Activated CD8-positive, alpha-beta T cell treated with anti-CD3 and anti-CD28 coated beads for 36 hours (primary cell): ENCODE measurements at regions not wholly inside any gene's neighbourhood (a gene's known extent, or its start where the extent isn't known, plus 50 kb on each side); places are given as distances from the start of the nearest gene placed in this dataset.

ENCODE experiments used
- ATAC-seq: fragments of 200-7000 bp; cut with Tn5 transposase; one replicate; pipeline ENCODE4 v1.10.0; 2021; ENCODE audit warnings: mild to moderate bottlenecking, moderate library complexity
- CTCF ChIA-PET: fragments of 350-600 bp; sonication (Branson Sonifier 250); formaldehyde crosslinking; loops from one replicate; lab custom pipeline; 2021; ENCODE audit warnings: antibody characterized with exemption; lab: Charles Lee
- POLR2A ChIA-PET: fragments of 350-600 bp; sonication (Branson Sonifier 250); formaldehyde crosslinking; loops from one replicate; lab custom pipeline; 2021; ENCODE audit warnings: antibody characterized with exemption; lab: Charles Lee
- DNase-seq: peaks from one replicate; pipeline ENCODE4 v3.0.0-alpha.2; 2020
- H3K27ac Mint-ChIP-seq: one replicate; pipeline ENCODE4 v1.8.0; 2021; ENCODE audit warnings: mild to moderate bottlenecking, mixed read lengths
- H3K27me3 Mint-ChIP-seq: one replicate; pipeline ENCODE4 v1.8.0; 2021; ENCODE audit warnings: mixed read lengths
- H3K36me3 Mint-ChIP-seq: one replicate; pipeline ENCODE4 v1.8.0; 2021; ENCODE audit warnings: low read depth, mixed read lengths
- H3K4me1 Mint-ChIP-seq: one replicate; pipeline ENCODE4 v1.8.0; 2021; ENCODE audit warnings: low read depth, mixed read lengths
- H3K4me3 Mint-ChIP-seq: one replicate; pipeline ENCODE4 v1.8.0; 2021; ENCODE audit warnings: mild to moderate bottlenecking, moderate library complexity, mixed read lengths
- H3K9me3 Mint-ChIP-seq: one replicate; pipeline ENCODE4 v1.8.0; 2021; ENCODE audit warnings: mixed read lengths
- intact Hi-C: fragments of 100-400 bp; cut with micrococcal nuclease; formaldehyde crosslinking; loops from one replicate; pipeline ENCODE4 v1.10.0; 2022
- TF ChIP-seq, protein P1 (sequence below): fragments of 200-600 bp; IDR thresholded peaks from one replicate; pipeline ENCODE4 v1.8.0; 2022; ENCODE audit warnings: antibody characterized with exemption, mild to moderate bottlenecking

GRCh38 chr3:146679191-146679590 lies 74.0 kb upstream of the PLSCR5 start:
- H3K9me3 Mint-ChIP-seq: no peaks in the 10 kb centered on the region

DNA sequence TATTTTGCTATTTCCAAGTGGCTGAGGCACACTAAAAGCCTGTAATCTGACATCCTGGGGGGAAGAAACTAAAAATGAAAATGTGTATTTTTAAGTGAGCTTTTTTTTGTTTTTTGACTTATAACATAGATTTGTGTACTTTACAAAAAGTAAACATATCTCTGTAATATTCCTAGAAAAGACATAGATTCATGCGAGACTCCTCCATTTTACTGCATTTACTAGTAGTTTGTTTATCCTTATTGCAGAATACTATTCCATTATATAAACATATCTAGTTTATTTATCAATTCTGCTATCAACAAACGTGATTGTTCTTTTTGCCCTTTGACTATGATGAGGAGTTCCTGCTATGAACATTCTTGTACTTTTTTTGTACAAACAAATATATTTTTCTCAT lies 67.8 kb upstream of the PLSCR5 start:
- Mint-ChIP-seq H3K27ac (no peak overlapping the region), H3K4me1 (no peaks in the 10 kb centered on the region), H3K36me3 (no peaks in the 10 kb centered on the region), H3K27me3 (no peaks in the 10 kb centered on the region), H3K9me3 (no peaks in the 10 kb centered on the region), H3K4me3 (no peak overlapping the region)
- DNase-seq (no peak), ATAC-seq (no peak)
- ChIA-PET CTCF (no interaction called here), POLR2A (no interaction called here)
- TF ChIP-seq, protein P1, sequence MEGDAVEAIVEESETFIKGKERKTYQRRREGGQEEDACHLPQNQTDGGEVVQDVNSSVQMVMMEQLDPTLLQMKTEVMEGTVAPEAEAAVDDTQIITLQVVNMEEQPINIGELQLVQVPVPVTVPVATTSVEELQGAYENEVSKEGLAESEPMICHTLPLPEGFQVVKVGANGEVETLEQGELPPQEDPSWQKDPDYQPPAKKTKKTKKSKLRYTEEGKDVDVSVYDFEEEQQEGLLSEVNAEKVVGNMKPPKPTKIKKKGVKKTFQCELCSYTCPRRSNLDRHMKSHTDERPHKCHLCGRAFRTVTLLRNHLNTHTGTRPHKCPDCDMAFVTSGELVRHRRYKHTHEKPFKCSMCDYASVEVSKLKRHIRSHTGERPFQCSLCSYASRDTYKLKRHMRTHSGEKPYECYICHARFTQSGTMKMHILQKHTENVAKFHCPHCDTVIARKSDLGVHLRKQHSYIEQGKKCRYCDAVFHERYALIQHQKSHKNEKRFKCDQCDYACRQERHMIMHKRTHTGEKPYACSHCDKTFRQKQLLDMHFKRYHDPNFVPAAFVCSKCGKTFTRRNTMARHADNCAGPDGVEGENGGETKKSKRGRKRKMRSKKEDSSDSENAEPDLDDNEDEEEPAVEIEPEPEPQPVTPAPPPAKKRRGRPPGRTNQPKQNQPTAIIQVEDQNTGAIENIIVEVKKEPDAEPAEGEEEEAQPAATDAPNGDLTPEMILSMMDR: no peak
- intact Hi-C loops: no loop called here

More at GRCh38 chr3:146679191-146679590, 74.0 kb upstream of the PLSCR5 start:
- intact Hi-C loops: no loop called here
- H3K36me3 Mint-ChIP-seq: no peaks in the 10 kb centered on the region
- no peaks in the 10 kb centered on the region for H3K27me3 Mint-ChIP-seq
- POLR2A ChIA-PET: no interaction called here
- no peak overlapping the region for H3K4me3 Mint-ChIP-seq
- TF ChIP-seq, protein P1: no peak
- H3K4me1 Mint-ChIP-seq: no peaks in the 10 kb centered on the region
- no peak for ATAC-seq
- DNase-seq: no peak
- H3K27ac Mint-ChIP-seq: no peak overlapping the region
- CTCF ChIA-PET: no interaction called here

DNA sequence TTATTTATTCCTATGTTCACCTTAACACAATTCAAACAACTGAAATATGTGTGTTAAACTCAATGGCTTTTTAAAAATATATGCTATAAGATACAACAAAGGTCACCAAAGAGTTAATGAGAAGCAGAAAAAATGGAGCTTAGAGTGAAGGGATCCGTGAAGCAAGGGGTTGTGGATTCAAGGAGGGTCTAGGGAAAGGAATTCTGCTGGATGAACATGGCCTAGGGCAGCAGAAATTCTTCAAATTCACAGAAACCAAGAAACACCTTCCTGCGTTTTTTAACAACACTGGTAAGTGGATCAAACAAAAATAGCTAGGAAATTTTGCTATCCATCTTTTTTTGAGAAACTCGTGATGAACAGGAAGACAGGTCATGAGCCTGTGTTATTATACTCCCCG lies 59.3 kb upstream of the PLSCR5 start:
- Mint-ChIP-seq H3K27ac (no peak overlapping the region), H3K4me1 (no peaks in the 10 kb centered on the region), H3K4me3 (no peak overlapping the region), H3K9me3 (peaks cover 4% of the 10 kb centered on the region), H3K27me3 (no peaks in the 10 kb centered on the region), H3K36me3 (no peaks in the 10 kb centered on the region)
- POLR2A ChIA-PET: no interaction called here
- TF ChIP-seq, protein P1: no peak
- no peak for DNase-seq
- ATAC-seq: no peak
- intact Hi-C loops: no loop called here
- CTCF ChIA-PET: no interaction called here

- CTCF ChIA-PET: interaction anchor here (0.9 kb wide), 1 partner anchor 10 kb away, joined by 3 read pairs; no protein-coding TSS in a partner anchor
These were observed 53.7 kb upstream of the PLSCR5 start for GRCh38 chr3:146658841-146659240.

GRCh38 chr3:146655333-146655996 lies 50.3 kb upstream of the PLSCR5 start:
- ATAC-seq (no peak), DNase-seq (no peak)
- TF ChIP-seq, protein P1: no peak
- no peak overlapping the region for H3K4me3 Mint-ChIP-seq
- peaks cover 4% of the 10 kb centered on the region for H3K9me3 Mint-ChIP-seq
- H3K27me3 Mint-ChIP-seq: no peaks in the 10 kb centered on the region
- no peaks in the 10 kb centered on the region for H3K36me3 Mint-ChIP-seq
- intact Hi-C loops: no loop called here
- H3K27ac Mint-ChIP-seq: no peak overlapping the region
- CTCF ChIA-PET: no interaction called here
- POLR2A ChIA-PET: no interaction called here
- no peaks in the 10 kb centered on the region for H3K4me1 Mint-ChIP-seq

More at GRCh38 chr3:146658841-146659240, 53.7 kb upstream of the PLSCR5 start:
- H3K4me1 Mint-ChIP-seq: no peaks in the 10 kb centered on the region
- no peaks in the 10 kb centered on the region for H3K27me3 Mint-ChIP-seq
- DNase-seq (no peak), ATAC-seq (no peak)
- no peaks in the 10 kb centered on the region for H3K36me3 Mint-ChIP-seq
- peaks cover 4% of the 10 kb centered on the region for H3K9me3 Mint-ChIP-seq
- TF ChIP-seq, protein P1: no peak
- H3K27ac Mint-ChIP-seq: no peak overlapping the region
- no peak overlapping the region for H3K4me3 Mint-ChIP-seq
- POLR2A ChIA-PET: no interaction called here
- intact Hi-C loops: no loop called here
